Inflammatory macrophage (primary cell): ENCODE measurements at regions not wholly inside any gene's neighbourhood (a gene's known extent, or its start where the extent isn't known, plus 50 kb on each side); places are given as distances from the start of the nearest gene placed in this dataset.
"Not testable (repeated sequence)": the region's sequence is repeated elsewhere in the genome, so short reads cannot be mapped to it uniquely, and the experiment has no call there.

Source experiments
- DNase-seq, 2 donors: peaks; one replicate each; pipeline ENCODE4 v3.0.0-alpha.2; 2020 to 2022

- DNase-seq: no peak
Observed at GRCh38 chr6:67863346-67863745, 771.7 kb upstream of the ADGRB3 start.

GRCh38 chr6:67854098-67854497 lies 781.0 kb upstream of the ADGRB3 start:
- no peak for DNase-seq

- no peak for DNase-seq
Observed at GRCh38 chr6:67839818-67840217, 795.3 kb upstream of the ADGRB3 start.

- no peak for DNase-seq
Observed at GRCh38 chr6:67825201-67825895, 809.7 kb upstream of the ADGRB3 start.

- DNase-seq: no peak
Observed at GRCh38 chr6:67818322-67818721, 816.8 kb upstream of the ADGRB3 start.

GRCh38 chr6:67815623-67816022 lies 819.5 kb upstream of the ADGRB3 start:
- DNase-seq: no peak

- no peak for DNase-seq
Observed at GRCh38 chr6:67814262-67814661, 820.8 kb upstream of the ADGRB3 start.

GRCh38 chr6:67812693-67813092 lies 822.4 kb upstream of the ADGRB3 start:
- no peak for DNase-seq

GRCh38 chr6:67812125-67812524 lies 823.0 kb upstream of the ADGRB3 start:
- DNase-seq: no peak

- DNase-seq: no peak
Observed at GRCh38 chr6:67811239-67812037, 823.6 kb upstream of the ADGRB3 start.

- DNase-seq: not testable (repeated sequence)
Observed at GRCh38 chr6:67804808-67805207, 830.3 kb upstream of the ADGRB3 start.

- no peak for DNase-seq
Observed at GRCh38 chr6:67802771-67803170, 832.3 kb upstream of the ADGRB3 start.

GRCh38 chr6:67792996-67793395 lies 842.1 kb upstream of the ADGRB3 start:
- DNase-seq: no peak

GRCh38 chr6:67790569-67790968 lies 844.5 kb upstream of the ADGRB3 start:
- DNase-seq: no peak

GRCh38 chr6:67787119-67787518 lies 848.0 kb upstream of the ADGRB3 start:
- DNase-seq: not testable (repeated sequence)

- DNase-seq: no peak
Observed at GRCh38 chr6:67779876-67780275, 855.2 kb upstream of the ADGRB3 start.

- DNase-seq: no peak
Observed at GRCh38 chr6:67775333-67775732, 859.7 kb upstream of the ADGRB3 start.

- no peak for DNase-seq
Observed at GRCh38 chr6:67768972-67769371, 866.1 kb upstream of the ADGRB3 start.

GRCh38 chr6:67767046-67767822 lies 867.8 kb upstream of the ADGRB3 start:
- DNase-seq: not testable (repeated sequence)

GRCh38 chr6:67766057-67766456 lies 869.0 kb upstream of the ADGRB3 start:
- DNase-seq: no peak

GRCh38 chr6:67759001-67759400 lies 876.1 kb upstream of the ADGRB3 start:
- DNase-seq: no peak

- no peak for DNase-seq
Observed at GRCh38 chr6:67757465-67758033, 877.5 kb upstream of the ADGRB3 start.

- DNase-seq: no peak
Observed at GRCh38 chr6:67748521-67748920, 886.6 kb upstream of the ADGRB3 start.
